ENCODE measurements at regions not wholly inside any gene's neighbourhood (a gene's known extent, or its start where the extent isn't known, plus 50 kb on each side); places are given as distances from the start of the nearest gene placed in this dataset.

DNA sequence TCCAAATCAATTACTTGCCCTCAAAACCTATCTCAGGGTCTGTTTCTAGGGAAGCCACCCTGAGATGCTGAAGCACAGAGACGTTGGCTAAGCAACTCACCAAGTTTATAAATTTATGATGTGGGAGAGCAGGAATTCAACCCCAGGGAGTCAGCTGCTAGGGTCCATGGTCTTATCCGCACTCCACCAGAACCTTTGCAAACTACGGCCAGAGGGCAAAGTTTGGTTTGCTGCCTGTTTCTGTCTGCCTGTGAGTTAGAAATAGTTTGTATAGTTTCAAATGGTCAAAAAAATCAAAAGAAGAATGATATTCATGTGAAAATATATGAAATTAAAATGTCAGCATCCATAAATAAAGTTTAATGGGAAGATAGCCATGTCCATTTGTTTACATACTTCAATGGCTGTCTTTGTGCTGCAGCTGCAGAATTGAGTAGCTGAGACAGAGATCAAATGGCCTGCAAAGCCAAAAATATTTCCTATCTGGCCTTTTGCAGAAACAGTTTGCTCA, 83.7 kb upstream of the ZFP64 start:
- no peak for TF ChIP-seq SP1 (IDR thresholded peaks at IDR 0.05; ENCODE audit: low read depth, low read length)
- TF ChIP-seq, protein P1, sequence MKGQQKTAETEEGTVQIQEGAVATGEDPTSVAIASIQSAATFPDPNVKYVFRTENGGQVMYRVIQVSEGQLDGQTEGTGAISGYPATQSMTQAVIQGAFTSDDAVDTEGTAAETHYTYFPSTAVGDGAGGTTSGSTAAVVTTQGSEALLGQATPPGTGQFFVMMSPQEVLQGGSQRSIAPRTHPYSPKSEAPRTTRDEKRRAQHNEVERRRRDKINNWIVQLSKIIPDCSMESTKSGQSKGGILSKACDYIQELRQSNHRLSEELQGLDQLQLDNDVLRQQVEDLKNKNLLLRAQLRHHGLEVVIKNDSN (IDR thresholded peaks at IDR 0.05; ENCODE audit: borderline replicate concordance, extremely low read length, insufficient read depth, low read depth, low read length) = no peak
- no peak for TF ChIP-seq YY1 (IDR thresholded peaks at IDR 0.05; ENCODE audit: low read depth, low read length)
- TF ChIP-seq, protein P2, sequence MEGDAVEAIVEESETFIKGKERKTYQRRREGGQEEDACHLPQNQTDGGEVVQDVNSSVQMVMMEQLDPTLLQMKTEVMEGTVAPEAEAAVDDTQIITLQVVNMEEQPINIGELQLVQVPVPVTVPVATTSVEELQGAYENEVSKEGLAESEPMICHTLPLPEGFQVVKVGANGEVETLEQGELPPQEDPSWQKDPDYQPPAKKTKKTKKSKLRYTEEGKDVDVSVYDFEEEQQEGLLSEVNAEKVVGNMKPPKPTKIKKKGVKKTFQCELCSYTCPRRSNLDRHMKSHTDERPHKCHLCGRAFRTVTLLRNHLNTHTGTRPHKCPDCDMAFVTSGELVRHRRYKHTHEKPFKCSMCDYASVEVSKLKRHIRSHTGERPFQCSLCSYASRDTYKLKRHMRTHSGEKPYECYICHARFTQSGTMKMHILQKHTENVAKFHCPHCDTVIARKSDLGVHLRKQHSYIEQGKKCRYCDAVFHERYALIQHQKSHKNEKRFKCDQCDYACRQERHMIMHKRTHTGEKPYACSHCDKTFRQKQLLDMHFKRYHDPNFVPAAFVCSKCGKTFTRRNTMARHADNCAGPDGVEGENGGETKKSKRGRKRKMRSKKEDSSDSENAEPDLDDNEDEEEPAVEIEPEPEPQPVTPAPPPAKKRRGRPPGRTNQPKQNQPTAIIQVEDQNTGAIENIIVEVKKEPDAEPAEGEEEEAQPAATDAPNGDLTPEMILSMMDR (IDR thresholded peaks at IDR 0.05 in 2 of 3, conservative IDR thresholded peaks at IDR 0.05 in 1 of 3; ENCODE audit: control insufficient read depth in 2 of 3, extremely low read depth in 1 of 3, insufficient read depth in 1 of 3, low read depth in 3 of 3, low read length in 3 of 3) = no peak
- TF ChIP-seq PAX5 (IDR thresholded peaks at IDR 0.05; ENCODE audit: borderline replicate concordance, low read depth, low read length) = no peak
- no peak for TF ChIP-seq POLR2AphosphoS5 (IDR thresholded peaks at IDR 0.05; ENCODE audit: low read length)
- TF ChIP-seq MTA2 (IDR thresholded peaks at IDR 0.05; ENCODE audit: low read depth) = no peak
- TF ChIP-seq ASH2L (IDR thresholded peaks at IDR 0.05; ENCODE audit: borderline replicate concordance, low read depth) = no peak
- no peak for TF ChIP-seq ATF7 (IDR thresholded peaks at IDR 0.05; ENCODE audit: low read depth)
- TF ChIP-seq SMAD1 (IDR thresholded peaks at IDR 0.05; ENCODE audit: low read depth, partially characterized antibody) = no peak
- TF ChIP-seq MAX (IDR thresholded peaks at IDR 0.05; ENCODE audit: low read depth, low read length) = no peak
- no peak for TF ChIP-seq CHD4 (IDR thresholded peaks at IDR 0.05)

All from GM12878 (cell line).